Prostate gland (tissue), 2 donors: ENCODE measurements at regions not wholly inside any gene's neighbourhood (a gene's known extent, or its start where the extent isn't known, plus 50 kb on each side); places are given as distances from the start of the nearest gene placed in this dataset.

ENCODE experiments used
- DNase-seq: peaks from one replicate; pipeline ENCODE4 v3.0.0-alpha.2; 2019; ENCODE audit warnings: low spot score
- H3K27ac ChIP-seq, 2 donors: fragments of 200-600 bp; sonication (generic); 2 replicates each; pipeline ENCODE4 v1.5.1; 2017 to 2019
- H3K27me3 ChIP-seq: fragments of 200-600 bp; sonication (generic); replicated peaks from 2 replicates; pipeline ENCODE4 v1.5.1; 2019; ENCODE audit not compliant: insufficient read depth
- H3K36me3 ChIP-seq, 2 donors: fragments of 200-600 bp; sonication (generic); 1 replicate in 1 of 2; 2 replicates in 1 of 2; pipeline versions ENCODE4 v1.5.1 to v1.8.1; 2017 to 2019
- H3K4me1 ChIP-seq: fragments of 200-600 bp; sonication (generic); replicated peaks from 2 replicates; pipeline ENCODE4 v1.5.1; 2019
- H3K4me3 ChIP-seq, 2 donors: fragments of 200-600 bp; sonication (generic); 2 replicates each; pipeline ENCODE4 v1.5.1; 2017 to 2019
- H3K9me3 ChIP-seq: fragments of 200-600 bp; sonication (generic); 2 replicates; pipeline ENCODE4 v1.5.1; 2017
- CTCF ChIP-seq, 4 experiments: fragments of 200-600 bp in 2 of 4; fragments of 450-650 bp in 2 of 4; sonication (generic) in 2 of 4; IDR thresholded peaks; 1 replicate in 3 of 4; 2 replicates in 1 of 4; pipeline ENCODE4 v1.5.1; 2016 to 2019; ENCODE audit warnings: antibody characterized with exemption in 4 of 4, mild to moderate bottlenecking in 2 of 4, moderate library complexity in 2 of 4
- POLR2A ChIP-seq: fragments of 450-650 bp; IDR thresholded peaks from one replicate; pipeline ENCODE4 v1.6.1; 2016; ENCODE audit warnings: antibody characterized with exemption, mild to moderate bottlenecking
- POLR2AphosphoS5 ChIP-seq: sonication (generic); formaldehyde crosslinking; IDR thresholded peaks from one replicate; pipeline ENCODE4 v1.6.1; 2017; ENCODE audit warnings: antibody characterized with exemption
- WGBS: methylation state at CpG from one replicate; pipeline ENCODE4 v1.1.5; 2018; 5-methylcytosine and 5-hydroxymethylcytosine counted together
- intact Hi-C: fragments of 100-400 bp; cut with DNase I; formaldehyde crosslinking; loops from one replicate; pipeline ENCODE4 v1.14.2; 2022

- intact Hi-C loops: no loop called here
- Histone ChIP-seq H3K27ac (no peak overlapping the region), H3K4me3 (no peak overlapping the region), H3K9me3 (no peaks in the 10 kb centered on the region), H3K4me1 (no peaks in the 10 kb centered on the region), H3K27me3 (no peaks in the 10 kb centered on the region), H3K36me3 (no peaks in the 10 kb centered on the region)
- 84% methylated on average over 4 of the region's 4 CpGs for WGBS
- DNase-seq: no peak
- no peak for TF ChIP-seq POLR2A
- TF ChIP-seq CTCF (IDR thresholded peaks at IDR 0.05): no peak
- TF ChIP-seq POLR2AphosphoS5: no peak
Observed at GRCh38 chr6:23199541-23199940, 630.2 kb downstream of the HDGFL1 start.

DNA sequence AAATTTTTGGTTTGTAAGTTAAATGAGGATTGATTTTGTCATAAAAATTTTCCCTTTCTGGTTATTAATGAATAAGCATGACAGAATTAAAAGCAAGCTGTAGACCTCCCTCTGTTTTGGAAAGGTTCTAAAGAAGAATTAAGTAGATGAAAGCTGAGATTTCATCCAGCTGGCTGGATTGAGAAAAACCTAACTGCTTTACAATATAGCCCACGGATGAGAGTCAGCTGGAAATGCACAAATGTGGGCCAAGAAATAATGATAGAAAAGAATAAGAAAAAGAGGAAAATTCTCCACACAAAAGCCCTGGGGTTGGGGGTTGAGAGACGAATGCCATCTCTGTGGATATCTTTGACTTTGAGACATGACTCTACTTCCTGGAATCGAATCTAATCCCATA is 631.6 kb downstream of the HDGFL1 start:
- Histone ChIP-seq H3K9me3 (no peaks in the 10 kb centered on the region), H3K4me3 (no peak overlapping the region), H3K27ac (no peak overlapping the region), H3K4me1 (no peaks in the 10 kb centered on the region), H3K36me3 (no peaks in the 10 kb centered on the region), H3K27me3 (no peaks in the 10 kb centered on the region)
- no peak for DNase-seq
- WGBS: 76% methylated on average over 3 of the region's 3 CpGs
- TF ChIP-seq POLR2AphosphoS5 (no peak), POLR2A (no peak), CTCF (IDR thresholded peaks at IDR 0.05) (no peak)
- intact Hi-C loops: no loop called here

DNA sequence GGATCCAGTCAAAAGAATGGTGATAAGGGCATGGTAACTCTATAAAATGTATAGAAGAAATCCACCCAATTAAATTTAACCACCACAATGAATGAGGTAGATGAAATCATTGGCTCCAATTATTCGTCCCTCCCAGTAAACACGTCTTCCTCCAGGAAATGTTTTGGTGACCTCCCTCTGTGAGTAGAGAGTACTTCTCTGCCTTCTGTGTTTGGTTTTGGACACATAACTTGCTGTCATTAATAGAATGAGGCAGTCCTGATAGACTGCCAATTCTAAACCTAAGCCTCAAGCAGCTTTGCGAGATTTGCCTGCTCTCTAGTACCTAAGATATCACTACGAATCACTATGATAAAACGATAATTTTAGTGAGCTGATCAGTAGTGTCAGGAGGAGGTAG is 632.8 kb downstream of the HDGFL1 start:
- H3K36me3 ChIP-seq: no peaks in the 10 kb centered on the region
- TF ChIP-seq CTCF (IDR thresholded peaks at IDR 0.05) (no peak), POLR2A (no peak), POLR2AphosphoS5 (no peak)
- no peak overlapping the region for H3K4me3 ChIP-seq
- WGBS: 71% methylated on average over 5 of the region's 5 CpGs
- no peak overlapping the region for H3K27ac ChIP-seq
- no peaks in the 10 kb centered on the region for H3K27me3 ChIP-seq
- intact Hi-C loops: no loop called here
- no peaks in the 10 kb centered on the region for H3K9me3 ChIP-seq
- no peaks in the 10 kb centered on the region for H3K4me1 ChIP-seq
- DNase-seq: no peak

DNA sequence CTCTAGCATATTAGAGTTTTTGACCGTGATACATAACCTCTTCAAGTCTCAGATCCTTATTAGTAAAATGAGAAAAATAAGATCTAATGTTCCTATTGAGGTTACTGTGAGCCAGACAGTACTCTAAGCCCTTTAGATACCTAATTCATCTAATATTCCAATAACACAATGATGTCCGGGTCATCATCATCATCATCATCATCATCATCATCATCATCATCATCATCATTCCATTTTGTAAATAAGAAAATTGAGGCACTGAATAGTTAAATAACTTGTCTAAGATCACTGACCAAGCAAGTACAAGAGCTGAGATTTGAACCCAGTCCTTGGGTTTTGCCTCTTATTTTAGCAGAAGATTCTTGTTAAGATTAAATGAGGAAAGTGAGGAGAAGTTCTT is 643.0 kb downstream of the HDGFL1 start:
- WGBS: 46% methylated on average over 2 of the region's 2 CpGs

More for the DNA sequence above, 643.0 kb downstream of the HDGFL1 start:
- Histone ChIP-seq H3K27ac (no peak overlapping the region), H3K27me3 (no peaks in the 10 kb centered on the region), H3K36me3 (no peaks in the 10 kb centered on the region), H3K4me1 (no peaks in the 10 kb centered on the region), H3K4me3 (no peak overlapping the region), H3K9me3 (no peaks in the 10 kb centered on the region)
- intact Hi-C loops: no loop called here
- no peak for DNase-seq
- TF ChIP-seq POLR2AphosphoS5 (no peak), POLR2A (no peak), CTCF (IDR thresholded peaks at IDR 0.05) (no peak)
